ENCODE measurements at regions not wholly inside any gene's neighbourhood (a gene's known extent, or its start where the extent isn't known, plus 50 kb on each side); places are given as distances from the start of the nearest gene placed in this dataset.

- intact Hi-C loops (cut with DNase I) = loop anchor here (10.0 kb wide), 1 partner anchor 60 kb away; no protein-coding TSS in a partner anchor
- Histone ChIP-seq H3K27me3 (no peaks in the 10 kb centered on the region), H3K27ac (replicated peaks in 1 of 4) (no peak overlapping the region), H3K36me3 (no peaks in the 10 kb centered on the region), H3K4me1 (no peaks in the 10 kb centered on the region), H3K9me3 (peaks cover 0 to 6% (median 2%) of the 10 kb centered on the region in 4 donors), H3K4me3 (no peak overlapping the region)
- TF ChIP-seq, protein P1, sequence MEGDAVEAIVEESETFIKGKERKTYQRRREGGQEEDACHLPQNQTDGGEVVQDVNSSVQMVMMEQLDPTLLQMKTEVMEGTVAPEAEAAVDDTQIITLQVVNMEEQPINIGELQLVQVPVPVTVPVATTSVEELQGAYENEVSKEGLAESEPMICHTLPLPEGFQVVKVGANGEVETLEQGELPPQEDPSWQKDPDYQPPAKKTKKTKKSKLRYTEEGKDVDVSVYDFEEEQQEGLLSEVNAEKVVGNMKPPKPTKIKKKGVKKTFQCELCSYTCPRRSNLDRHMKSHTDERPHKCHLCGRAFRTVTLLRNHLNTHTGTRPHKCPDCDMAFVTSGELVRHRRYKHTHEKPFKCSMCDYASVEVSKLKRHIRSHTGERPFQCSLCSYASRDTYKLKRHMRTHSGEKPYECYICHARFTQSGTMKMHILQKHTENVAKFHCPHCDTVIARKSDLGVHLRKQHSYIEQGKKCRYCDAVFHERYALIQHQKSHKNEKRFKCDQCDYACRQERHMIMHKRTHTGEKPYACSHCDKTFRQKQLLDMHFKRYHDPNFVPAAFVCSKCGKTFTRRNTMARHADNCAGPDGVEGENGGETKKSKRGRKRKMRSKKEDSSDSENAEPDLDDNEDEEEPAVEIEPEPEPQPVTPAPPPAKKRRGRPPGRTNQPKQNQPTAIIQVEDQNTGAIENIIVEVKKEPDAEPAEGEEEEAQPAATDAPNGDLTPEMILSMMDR (IDR thresholded peaks at IDR 0.05) = no peak
- TF ChIP-seq POLR2AphosphoS5 (IDR thresholded peaks at IDR 0.05) = no peak
- WGBS = 90% methylated on average over 5 of the region's 8 CpGs
- DNase-seq (ENCODE audit: extremely low spot score) = no peak
Observed at GRCh38 chr16:11484691-11485258, 101.9 kb downstream of the LITAF start.

DNA sequence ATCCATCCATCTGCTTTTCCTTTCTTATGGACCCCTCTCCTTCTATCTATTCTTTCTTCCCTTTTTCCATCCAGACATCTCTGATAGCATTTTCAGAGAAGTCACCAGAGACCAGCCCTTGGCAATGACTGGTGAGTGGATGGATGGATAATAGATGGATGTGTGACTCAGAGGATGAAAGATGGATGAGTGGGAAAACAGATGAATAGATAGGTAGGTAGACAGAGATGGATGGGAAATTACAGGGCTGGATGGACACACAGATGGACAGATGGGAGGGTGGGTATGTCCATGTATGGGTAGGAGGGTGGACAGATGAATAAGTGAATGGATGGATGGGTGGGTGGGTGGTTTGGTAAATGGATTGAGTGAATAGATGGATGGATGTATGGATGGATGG lies 101.0 kb downstream of the LITAF start:
- no peak overlapping the region for H3K27ac ChIP-seq (replicated peaks in 1 of 4)
- H3K36me3 ChIP-seq = no peaks in the 10 kb centered on the region
- no peak for TF ChIP-seq EP300 (IDR thresholded peaks at IDR 0.05)
- TF ChIP-seq, protein P1 (IDR thresholded peaks at IDR 0.05) = no peak
- H3K4me1 ChIP-seq = no peaks in the 10 kb centered on the region
- H3K9me3 ChIP-seq = peaks cover 0 to 4% (median 3%) of the 10 kb centered on the region in 4 donors
- intact Hi-C loops (cut with DNase I) = loop anchor here (10.0 kb wide), 1 partner anchor 61 kb away; no protein-coding TSS in a partner anchor
- no peak for DNase-seq (ENCODE audit: extremely low spot score)
- H3K4me3 ChIP-seq = no peak overlapping the region
- H3K27me3 ChIP-seq = no peaks in the 10 kb centered on the region

DNA sequence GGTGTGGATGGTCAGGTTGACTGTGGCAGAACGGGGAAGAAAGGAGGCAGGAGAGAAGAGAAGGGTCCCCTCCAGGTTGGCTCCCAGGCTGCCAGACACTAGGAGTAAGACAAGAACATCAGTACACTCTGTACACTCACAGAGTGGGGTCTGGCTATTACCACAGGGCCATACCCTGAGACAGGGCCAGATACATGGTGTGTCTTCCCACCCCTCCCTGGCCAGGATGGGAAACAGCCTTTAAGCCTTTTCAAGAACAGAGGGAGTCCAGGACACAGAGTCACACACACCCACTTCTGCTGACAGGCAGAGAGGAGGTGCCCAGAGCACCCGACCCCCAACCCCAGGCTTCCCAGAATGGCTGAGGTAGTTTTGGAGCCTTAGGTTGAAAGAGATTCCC lies 99.4 kb downstream of the LITAF start:
- no peak overlapping the region for H3K27ac ChIP-seq (replicated peaks in 1 of 4)
- DNase-seq (ENCODE audit: extremely low spot score) = no peak
- H3K4me1 ChIP-seq = no peaks in the 10 kb centered on the region
- H3K4me3 ChIP-seq = no peak overlapping the region
- intact Hi-C loops (cut with DNase I) = loop anchor here (10.0 kb wide), 1 partner anchor 62 kb away; no protein-coding TSS in a partner anchor
- H3K27me3 ChIP-seq = no peaks in the 10 kb centered on the region
- no peaks in the 10 kb centered on the region for H3K36me3 ChIP-seq
- H3K9me3 ChIP-seq = peaks cover 0 to 8% (median 2%) of the 10 kb centered on the region in 4 donors
- 92% methylated on average over 2 of the region's 2 CpGs for WGBS
- no peak for TF ChIP-seq POLR2A (IDR thresholded peaks at IDR 0.05; ENCODE audit: low read depth)
- no peak for TF ChIP-seq POLR2AphosphoS5 (IDR thresholded peaks at IDR 0.05)
- TF ChIP-seq, protein P1 (IDR thresholded peaks at IDR 0.05) = no peak
- no peak for TF ChIP-seq EP300 (IDR thresholded peaks at IDR 0.05)

DNA sequence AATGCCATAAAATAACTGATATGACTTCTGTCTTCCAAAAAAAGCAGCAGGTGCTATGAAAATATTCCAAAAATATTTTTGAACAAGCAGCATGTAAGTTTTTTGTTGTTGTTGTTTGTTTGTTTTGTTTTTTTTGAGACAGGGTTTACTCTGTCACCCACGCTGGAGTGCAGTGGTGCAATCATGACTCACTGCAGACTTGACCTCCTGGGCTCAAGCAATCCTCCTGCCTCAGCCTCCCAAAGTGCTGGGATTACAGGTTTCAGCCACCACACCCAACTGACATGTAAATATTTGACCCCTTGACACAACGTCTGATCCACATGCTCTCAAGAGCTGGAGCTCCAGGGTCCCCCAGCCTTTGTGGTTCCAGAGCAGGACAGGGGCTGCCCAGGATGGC lies 98.4 kb downstream of the LITAF start:
- DNase-seq (ENCODE audit: extremely low spot score) = no peak
- intact Hi-C loops (cut with DNase I) = loop anchor here (10.0 kb wide), 1 partner anchor 64 kb away; no protein-coding TSS in a partner anchor

More for the DNA sequence above, 98.4 kb downstream of the LITAF start:
- H3K4me1 ChIP-seq = no peaks in the 10 kb centered on the region
- H3K27ac ChIP-seq (replicated peaks in 1 of 4) = no peak overlapping the region
- H3K4me3 ChIP-seq = no peak overlapping the region
- H3K36me3 ChIP-seq = no peaks in the 10 kb centered on the region
- WGBS = 70% methylated on average over 2 of the region's 2 CpGs
- TF ChIP-seq, protein P1 (IDR thresholded peaks at IDR 0.05) = no peak
- TF ChIP-seq EP300 (IDR thresholded peaks at IDR 0.05) (no peak), POLR2AphosphoS5 (IDR thresholded peaks at IDR 0.05) (no peak), POLR2A (IDR thresholded peaks at IDR 0.05; ENCODE audit: low read depth) (no peak)
- H3K9me3 ChIP-seq = peaks cover 0 to 8% (median under 1%) of the 10 kb centered on the region in 4 donors
- no peaks in the 10 kb centered on the region for H3K27me3 ChIP-seq

Data from esophagus muscularis mucosa (tissue), 4 donors.